Activated CD4-positive, alpha-beta memory T cell treated with anti-CD3 and anti-CD28 coated beads, Interleukin-2, amount 10 ng/mL, durations not matched to agents 7 days and 5 days (primary cell): ENCODE measurements at regions not wholly inside any gene's neighbourhood (a gene's known extent, or its start where the extent isn't known, plus 50 kb on each side); places are given as distances from the start of the nearest gene placed in this dataset.

Experiments
- CTCF ChIA-PET: fragments of 350-600 bp; sonication (Branson Sonifier 250); formaldehyde crosslinking; loops from one replicate; lab custom pipeline; 2021; ENCODE audit warnings: antibody characterized with exemption, inconsistent platforms; lab: Charles Lee
- POLR2A ChIA-PET: fragments of 350-600 bp; sonication (Branson Sonifier 250); formaldehyde crosslinking; loops from one replicate; lab custom pipeline; 2021; ENCODE audit warnings: antibody characterized with exemption; lab: Charles Lee
- DNase-seq: peaks from one replicate; pipeline ENCODE4 v3.0.0-alpha.2; 2020
- H3K27ac Mint-ChIP-seq: one replicate; pipeline ENCODE4 v1.8.0; 2021; ENCODE audit warnings: mild to moderate bottlenecking, mixed read lengths
- H3K27me3 Mint-ChIP-seq: one replicate; pipeline ENCODE4 v1.8.0; 2021; ENCODE audit warnings: mixed read lengths
- H3K36me3 Mint-ChIP-seq: one replicate; pipeline ENCODE4 v1.8.0; 2021; ENCODE audit warnings: low read depth, mixed read lengths
- H3K4me1 Mint-ChIP-seq: one replicate; pipeline ENCODE4 v1.8.0; 2021; ENCODE audit warnings: mixed read lengths
- H3K4me3 Mint-ChIP-seq: one replicate; pipeline ENCODE4 v1.8.0; 2021; ENCODE audit warnings: mild to moderate bottlenecking, mixed read lengths
- H3K9me3 Mint-ChIP-seq: one replicate; pipeline ENCODE4 v1.8.0; 2021; ENCODE audit warnings: mixed read lengths

DNA sequence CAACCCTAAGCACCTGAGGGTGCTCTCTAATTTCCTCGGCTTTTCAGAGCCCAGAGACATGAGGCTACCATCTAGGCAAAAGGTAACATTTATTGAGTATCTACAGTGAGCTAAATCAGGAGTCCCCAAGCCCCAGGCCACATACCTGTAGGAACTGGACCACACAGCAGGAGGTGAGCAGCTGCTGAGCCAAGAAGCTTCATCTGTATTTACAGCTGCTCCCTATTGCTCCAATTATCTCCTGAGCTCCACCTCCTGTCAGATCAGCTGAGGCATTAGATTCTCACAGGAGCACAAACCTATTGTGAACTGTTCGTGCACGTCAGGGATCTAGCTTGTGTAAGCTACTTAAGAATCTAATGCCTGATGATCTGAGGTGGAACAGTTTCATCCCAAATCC, 70.2 kb downstream of the RND3 start:
- ChIA-PET CTCF (no interaction called here), POLR2A (no interaction called here)
- no peaks in the 10 kb centered on the region for H3K9me3 Mint-ChIP-seq
- DNase-seq, result no peak
- H3K4me3 Mint-ChIP-seq, result no peak overlapping the region
- no peak overlapping the region for H3K27ac Mint-ChIP-seq
- no peaks in the 10 kb centered on the region for H3K27me3 Mint-ChIP-seq
- H3K36me3 Mint-ChIP-seq, result no peaks in the 10 kb centered on the region
- H3K4me1 Mint-ChIP-seq, result no peaks in the 10 kb centered on the region

DNA sequence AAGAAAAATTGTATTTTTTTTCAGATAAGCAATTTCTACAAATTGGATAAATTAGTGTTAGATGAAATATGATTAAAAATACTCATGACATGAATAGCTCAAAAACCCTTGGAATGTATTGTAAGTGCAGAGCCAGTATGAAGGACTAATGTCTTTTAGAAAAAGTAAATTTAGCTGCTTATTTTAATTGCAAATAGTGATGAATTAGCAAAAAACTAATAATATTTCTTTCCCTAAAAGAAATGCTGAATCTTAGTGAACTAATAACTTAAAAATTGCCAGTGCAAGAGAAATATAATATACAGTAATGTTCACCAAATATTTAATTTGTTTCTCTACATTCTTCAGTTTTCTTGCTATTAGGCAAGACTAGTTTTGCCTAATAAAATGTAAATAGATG, 72.4 kb downstream of the RND3 start:
- no peaks in the 10 kb centered on the region for H3K4me1 Mint-ChIP-seq
- CTCF ChIA-PET, result interaction anchor here (0.6 kb wide), 1 partner anchor 39 kb away, joined by 3 read pairs; no protein-coding TSS in a partner anchor
- no peak overlapping the region for H3K4me3 Mint-ChIP-seq
- no peaks in the 10 kb centered on the region for H3K9me3 Mint-ChIP-seq
- POLR2A ChIA-PET, result no interaction called here
- H3K36me3 Mint-ChIP-seq, result no peaks in the 10 kb centered on the region
- no peak for DNase-seq
- no peak overlapping the region for H3K27ac Mint-ChIP-seq
- H3K27me3 Mint-ChIP-seq, result no peaks in the 10 kb centered on the region

DNA sequence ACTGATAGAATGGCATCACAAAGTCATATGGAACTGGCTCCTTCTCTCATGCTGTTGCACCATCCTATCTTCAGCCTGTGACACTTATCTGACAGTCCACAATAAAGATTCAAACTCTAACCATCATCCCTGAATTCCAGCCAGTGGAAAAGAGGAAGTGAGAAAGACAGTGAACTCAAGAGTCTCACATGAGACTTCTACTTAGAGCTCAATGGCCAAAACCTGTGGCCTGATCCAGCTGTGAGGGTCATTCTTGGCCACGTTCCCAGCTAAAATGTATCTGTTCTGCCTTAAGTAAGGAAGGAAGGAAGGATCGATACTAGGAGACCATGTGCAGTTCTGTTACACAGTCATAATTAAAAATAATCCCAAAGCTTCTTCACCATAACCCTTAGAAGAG, 73.6 kb downstream of the RND3 start:
- no peaks in the 10 kb centered on the region for H3K36me3 Mint-ChIP-seq
- CTCF ChIA-PET, result no interaction called here
- H3K4me1 Mint-ChIP-seq, result no peaks in the 10 kb centered on the region
- H3K27ac Mint-ChIP-seq, result no peak overlapping the region
- no peaks in the 10 kb centered on the region for H3K27me3 Mint-ChIP-seq
- no peak overlapping the region for H3K4me3 Mint-ChIP-seq
- POLR2A ChIA-PET, result no interaction called here
- H3K9me3 Mint-ChIP-seq, result no peaks in the 10 kb centered on the region
- no peak for DNase-seq

DNA sequence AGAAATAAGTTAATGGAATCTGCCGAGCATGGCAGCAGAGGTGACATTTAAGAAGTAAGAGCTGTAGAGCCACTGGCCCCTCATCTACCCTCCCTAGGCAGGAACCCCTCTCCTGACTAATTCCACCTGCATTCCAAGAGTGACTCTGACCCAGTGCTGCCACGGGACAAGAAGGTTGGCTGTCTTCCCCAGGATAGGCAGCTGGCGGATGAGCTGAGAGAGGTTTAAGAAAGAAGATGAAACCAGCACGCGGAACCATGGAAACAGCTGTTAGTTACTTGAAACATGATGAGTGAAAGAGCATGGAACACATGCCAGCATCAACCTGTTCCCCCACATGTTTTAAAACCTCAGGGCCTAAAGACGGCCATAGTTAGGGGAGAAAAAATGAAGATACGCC, 74.1 kb downstream of the RND3 start:
- POLR2A ChIA-PET, result no interaction called here
- Mint-ChIP-seq H3K4me1 (no peaks in the 10 kb centered on the region), H3K27me3 (no peaks in the 10 kb centered on the region), H3K27ac (no peak overlapping the region), H3K9me3 (no peaks in the 10 kb centered on the region), H3K36me3 (no peaks in the 10 kb centered on the region), H3K4me3 (no peak overlapping the region)
- no peak for DNase-seq
- CTCF ChIA-PET, result no interaction called here

DNA sequence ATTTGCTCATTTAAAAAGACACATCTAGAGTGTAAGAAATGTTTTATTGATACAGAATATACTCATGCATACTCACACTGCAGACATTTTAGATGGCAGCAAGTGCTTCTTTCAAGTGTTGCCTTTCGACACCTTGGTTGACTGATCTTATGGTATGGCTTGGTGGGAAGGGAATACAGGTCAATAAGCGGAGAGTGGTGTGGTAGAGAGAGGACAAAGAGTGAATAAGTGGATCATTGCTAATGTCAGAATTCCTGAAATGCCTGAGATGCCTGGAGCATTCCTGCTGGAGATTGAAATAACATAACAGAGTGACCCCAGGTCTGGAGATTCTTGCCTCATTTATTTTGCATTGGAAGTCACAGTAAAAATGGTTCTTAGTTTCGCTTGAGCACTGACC, 76.7 kb downstream of the RND3 start:
- ChIA-PET CTCF (no interaction called here), POLR2A (no interaction called here)
- no peaks in the 10 kb centered on the region for H3K9me3 Mint-ChIP-seq
- H3K36me3 Mint-ChIP-seq, result no peaks in the 10 kb centered on the region
- DNase-seq, result no peak
- H3K27ac Mint-ChIP-seq, result no peak overlapping the region
- no peaks in the 10 kb centered on the region for H3K4me1 Mint-ChIP-seq
- no peak overlapping the region for H3K4me3 Mint-ChIP-seq
- no peaks in the 10 kb centered on the region for H3K27me3 Mint-ChIP-seq

DNA sequence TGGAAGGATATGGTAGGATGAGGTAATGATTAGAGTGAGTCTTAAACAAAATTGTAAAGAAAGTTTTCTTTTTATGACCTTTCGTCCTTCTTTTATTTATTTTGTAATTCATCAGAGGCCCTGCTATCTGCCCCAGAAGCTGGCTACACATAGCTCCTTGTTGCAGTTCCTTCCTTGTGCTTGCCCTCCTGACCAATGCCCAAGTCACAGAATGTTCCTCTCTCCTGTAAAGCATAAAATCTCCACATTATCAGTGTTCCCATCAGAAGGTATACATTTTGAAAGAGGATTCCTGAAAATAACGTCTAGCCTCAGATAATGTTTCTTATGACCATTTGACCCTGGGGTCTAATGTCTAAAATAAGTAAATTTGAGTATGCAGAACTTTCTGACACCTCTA, 78.3 kb downstream of the RND3 start:
- POLR2A ChIA-PET, result no interaction called here
- H3K27me3 Mint-ChIP-seq, result no peaks in the 10 kb centered on the region
- H3K4me3 Mint-ChIP-seq, result no peak overlapping the region
- no peaks in the 10 kb centered on the region for H3K36me3 Mint-ChIP-seq
- CTCF ChIA-PET, result no interaction called here
- no peaks in the 10 kb centered on the region for H3K9me3 Mint-ChIP-seq
- no peaks in the 10 kb centered on the region for H3K4me1 Mint-ChIP-seq
- DNase-seq, result no peak
- H3K27ac Mint-ChIP-seq, result no peak overlapping the region

DNA sequence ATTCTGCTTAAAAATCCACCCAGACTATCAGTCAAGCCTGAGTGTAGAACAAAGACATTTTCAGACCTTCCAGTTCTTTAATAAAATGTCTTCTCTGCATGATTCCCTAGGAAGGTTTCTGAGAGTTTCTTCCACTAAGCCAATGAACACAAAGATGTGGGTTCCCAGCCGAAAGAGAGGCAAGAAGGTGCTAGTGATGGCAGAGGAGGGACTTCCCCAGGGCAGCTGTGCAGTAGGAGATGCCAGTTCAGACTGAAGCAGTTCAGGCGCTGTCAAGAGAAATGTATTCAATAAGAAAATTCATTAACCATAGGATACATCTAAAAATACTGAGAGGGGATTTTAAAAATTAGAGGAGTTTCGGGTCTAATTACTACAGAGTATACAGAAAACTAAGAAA, 83.3 kb downstream of the RND3 start:
- Mint-ChIP-seq H3K27ac (no peak overlapping the region), H3K36me3 (no peaks in the 10 kb centered on the region), H3K4me3 (no peak overlapping the region), H3K4me1 (no peaks in the 10 kb centered on the region), H3K9me3 (no peaks in the 10 kb centered on the region), H3K27me3 (no peaks in the 10 kb centered on the region)
- ChIA-PET CTCF (no interaction called here), POLR2A (no interaction called here)
- no peak for DNase-seq

DNA sequence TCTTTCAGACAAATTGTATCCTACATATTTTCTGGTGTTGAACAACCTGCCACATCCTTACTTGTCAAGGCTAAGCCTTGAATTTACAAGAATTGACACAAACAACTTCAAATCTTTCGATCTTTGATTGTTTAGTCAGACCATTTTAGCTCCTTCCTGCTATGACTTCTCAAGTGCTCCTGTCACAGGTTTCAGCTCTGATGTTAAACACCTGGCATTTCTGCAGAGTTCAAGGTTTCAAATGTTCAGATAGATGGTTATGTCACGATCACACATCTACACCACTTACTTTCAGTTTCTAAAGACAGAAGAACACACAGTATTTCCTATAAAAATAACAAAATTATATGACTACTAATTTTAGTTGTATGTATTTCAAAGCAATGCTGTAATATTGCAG, 84.0 kb downstream of the RND3 start:
- no peaks in the 10 kb centered on the region for H3K9me3 Mint-ChIP-seq
- no peaks in the 10 kb centered on the region for H3K36me3 Mint-ChIP-seq
- POLR2A ChIA-PET, result no interaction called here
- no peak overlapping the region for H3K4me3 Mint-ChIP-seq
- H3K4me1 Mint-ChIP-seq, result no peaks in the 10 kb centered on the region
- no peaks in the 10 kb centered on the region for H3K27me3 Mint-ChIP-seq
- CTCF ChIA-PET, result no interaction called here
- H3K27ac Mint-ChIP-seq, result no peak overlapping the region
- DNase-seq, result no peak

DNA sequence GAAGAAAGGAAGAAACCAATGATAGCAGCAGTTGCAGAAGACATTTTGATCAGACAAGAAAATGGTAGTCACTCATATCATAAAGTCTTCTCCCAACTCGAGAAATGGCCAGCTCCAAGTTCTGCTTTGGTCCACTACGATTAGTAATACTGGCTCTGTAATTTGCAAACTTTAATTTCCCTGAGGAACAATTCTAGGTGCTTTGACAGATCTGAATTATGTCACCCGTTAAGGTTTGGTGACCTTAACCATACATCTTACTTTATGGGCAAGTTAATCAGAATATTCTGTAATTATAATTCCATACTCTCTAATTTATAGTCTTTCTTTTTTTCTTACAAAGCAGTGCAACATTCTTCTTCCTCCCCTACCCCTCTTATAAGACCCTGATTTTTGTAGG, 84.5 kb downstream of the RND3 start:
- no peaks in the 10 kb centered on the region for H3K9me3 Mint-ChIP-seq
- H3K36me3 Mint-ChIP-seq, result no peaks in the 10 kb centered on the region
- POLR2A ChIA-PET, result no interaction called here
- H3K27ac Mint-ChIP-seq, result no peak overlapping the region
- H3K27me3 Mint-ChIP-seq, result no peaks in the 10 kb centered on the region
- no peak for DNase-seq
- no peaks in the 10 kb centered on the region for H3K4me1 Mint-ChIP-seq
- CTCF ChIA-PET, result no interaction called here
- H3K4me3 Mint-ChIP-seq, result no peak overlapping the region

DNA sequence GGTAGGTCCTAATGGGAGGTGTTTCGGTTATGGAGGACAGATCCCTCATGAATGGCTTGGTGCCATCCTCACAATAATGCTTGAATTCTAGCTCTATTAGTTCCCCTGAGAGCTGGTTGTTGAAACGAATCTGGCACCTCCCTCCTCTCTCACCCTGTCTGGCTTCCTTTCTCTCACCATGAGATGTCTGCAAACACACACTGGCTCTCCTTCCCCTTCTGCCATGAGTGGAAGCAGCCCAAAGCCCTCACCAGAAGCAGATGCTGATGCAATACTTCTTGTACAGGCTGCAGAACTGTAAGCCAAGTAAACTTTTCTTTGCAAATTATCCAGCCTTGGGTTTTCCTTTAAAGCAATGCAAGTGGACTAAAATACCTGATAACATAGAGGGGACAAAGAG, 86.6 kb downstream of the RND3 start:
- no peak for DNase-seq
- no peak overlapping the region for H3K27ac Mint-ChIP-seq
- H3K36me3 Mint-ChIP-seq, result no peaks in the 10 kb centered on the region
- no peaks in the 10 kb centered on the region for H3K9me3 Mint-ChIP-seq
- POLR2A ChIA-PET, result no interaction called here
- H3K4me3 Mint-ChIP-seq, result no peak overlapping the region
- CTCF ChIA-PET, result no interaction called here
- H3K4me1 Mint-ChIP-seq, result no peaks in the 10 kb centered on the region
- H3K27me3 Mint-ChIP-seq, result no peaks in the 10 kb centered on the region

DNA sequence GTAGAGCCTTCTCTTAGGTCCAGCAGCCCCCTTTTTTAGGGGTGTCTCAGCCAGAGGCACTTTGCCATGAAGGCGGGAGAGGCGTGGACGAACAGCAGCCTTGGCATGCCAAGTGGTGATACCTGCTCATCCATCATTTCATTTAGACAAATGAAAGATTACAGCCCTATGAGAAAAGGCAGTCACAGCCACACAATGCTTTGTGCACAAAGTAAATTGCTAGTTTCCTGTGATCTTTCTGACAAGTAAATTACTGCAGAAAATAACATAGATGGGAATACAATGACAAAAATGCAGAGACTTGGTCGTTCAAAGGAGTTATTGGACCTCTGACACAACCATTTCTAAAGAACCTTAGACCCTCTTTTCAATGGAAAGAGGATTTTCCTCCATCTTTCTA, 94.9 kb downstream of the RND3 start:
- Mint-ChIP-seq H3K27ac (no peak overlapping the region), H3K4me3 (no peak overlapping the region), H3K9me3 (peaks cover 3% of the 10 kb centered on the region), H3K36me3 (no peaks in the 10 kb centered on the region), H3K4me1 (no peaks in the 10 kb centered on the region), H3K27me3 (no peaks in the 10 kb centered on the region)
- ChIA-PET CTCF (no interaction called here), POLR2A (no interaction called here)
- no peak for DNase-seq

DNA sequence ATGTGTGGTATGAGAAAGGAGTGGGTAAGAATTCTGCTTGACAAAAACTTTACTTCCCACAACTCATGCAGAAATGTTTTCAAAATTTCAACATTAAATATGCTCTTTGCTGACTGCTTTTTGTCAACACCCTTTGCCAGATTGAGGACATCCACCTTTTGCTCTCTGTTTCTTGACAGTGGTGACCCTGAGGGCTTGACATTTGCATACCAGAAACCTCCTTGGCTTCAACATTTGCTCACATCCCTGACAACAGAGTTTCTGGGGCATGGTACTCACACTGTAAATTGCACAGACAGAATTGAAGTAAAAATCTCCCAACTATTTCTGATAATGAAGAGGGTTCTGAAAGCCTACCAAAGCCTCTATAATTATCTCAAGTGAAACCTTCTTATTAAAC, 95.7 kb downstream of the RND3 start:
- Mint-ChIP-seq H3K27ac (no peak overlapping the region), H3K36me3 (no peaks in the 10 kb centered on the region), H3K27me3 (no peaks in the 10 kb centered on the region), H3K9me3 (peaks cover 3% of the 10 kb centered on the region), H3K4me3 (no peak overlapping the region), H3K4me1 (no peaks in the 10 kb centered on the region)
- ChIA-PET POLR2A (no interaction called here), CTCF (no interaction called here)
- no peak for DNase-seq

DNA sequence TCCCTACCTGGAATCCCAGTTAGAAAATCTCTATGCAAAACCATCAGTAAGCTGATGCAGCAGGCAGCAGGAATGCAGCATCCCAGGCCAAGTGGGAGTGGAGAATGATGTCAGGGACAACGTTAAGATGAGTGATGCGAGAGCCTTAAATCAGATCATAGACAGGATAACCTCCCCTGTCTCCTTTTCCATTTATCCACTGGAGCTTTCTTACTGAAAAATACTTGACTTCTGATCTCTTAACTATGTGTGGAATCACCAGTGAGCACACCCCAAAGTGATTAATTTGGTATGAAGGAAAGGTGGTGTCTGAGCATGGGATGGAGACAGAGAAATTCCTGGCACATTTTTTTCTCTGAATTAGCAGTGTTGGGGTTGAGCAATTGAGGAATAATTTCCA, 98.0 kb downstream of the RND3 start:
- H3K9me3 Mint-ChIP-seq, result peaks cover 5% of the 10 kb centered on the region
- no peak for DNase-seq
- CTCF ChIA-PET, result no interaction called here
- no peak overlapping the region for H3K27ac Mint-ChIP-seq
- no peak overlapping the region for H3K4me3 Mint-ChIP-seq
- no peaks in the 10 kb centered on the region for H3K27me3 Mint-ChIP-seq
- POLR2A ChIA-PET, result no interaction called here
- H3K36me3 Mint-ChIP-seq, result no peaks in the 10 kb centered on the region
- no peaks in the 10 kb centered on the region for H3K4me1 Mint-ChIP-seq

DNA sequence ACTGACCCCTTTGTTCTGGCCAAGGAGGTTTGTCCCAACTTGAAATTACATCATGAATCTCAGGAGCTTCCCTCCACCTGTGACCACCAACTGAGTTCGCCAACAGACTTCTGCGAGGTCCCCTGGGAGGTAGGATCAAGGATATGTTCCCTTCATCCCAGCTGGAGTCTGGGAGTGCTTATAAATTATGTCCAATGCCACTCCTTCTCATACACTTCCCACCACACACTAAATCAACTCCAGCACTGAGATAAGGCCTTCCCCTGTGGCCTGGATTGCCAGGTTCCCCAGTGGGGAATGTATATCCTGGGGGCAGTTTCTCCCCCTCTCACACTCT, 99.2 kb downstream of the RND3 start:
- Mint-ChIP-seq H3K4me3 (no peak overlapping the region), H3K36me3 (no peaks in the 10 kb centered on the region), H3K9me3 (peaks cover 5% of the 10 kb centered on the region), H3K4me1 (no peaks in the 10 kb centered on the region), H3K27me3 (no peaks in the 10 kb centered on the region), H3K27ac (no peak overlapping the region)
- ChIA-PET POLR2A (no interaction called here), CTCF (no interaction called here)
- DNase-seq, result no peak
